ENCODE measurements at regions not wholly inside any gene's neighbourhood (a gene's known extent, or its start where the extent isn't known, plus 50 kb on each side); places are given as distances from the start of the nearest gene placed in this dataset.

- Histone ChIP-seq H2AFZ (replicated peaks; ENCODE audit: low read length, poor library complexity) (no peak overlapping the region), H4K91ac (ENCODE audit: insufficient read depth, low read depth, low read length) (no peak overlapping the region), H3K56ac (ENCODE audit: extremely low read depth, insufficient read depth, low read length) (no peak overlapping the region), H2BK5ac (ENCODE audit: low read depth, low read length, poor library complexity, severe bottlenecking) (no peak overlapping the region), H3K9me1 (ENCODE audit: insufficient read depth, low read length) (no peaks in the 10 kb centered on the region), H3K4me2 (ENCODE audit: low read depth, low read length) (no peak overlapping the region), H3K36me3 (ENCODE audit: control insufficient read depth, insufficient read depth, low read length) (no peaks in the 10 kb centered on the region), H3K4me1 (ENCODE audit: control insufficient read depth, insufficient read depth, low read length) (no peaks in the 10 kb centered on the region), H2AK9ac (replicated peaks; ENCODE audit: low read depth, low read length, poor library complexity) (no peak overlapping the region), H3K27ac (ENCODE audit: insufficient read depth, low read length) (no peak overlapping the region), H2BK15ac (ENCODE audit: low read depth, low read length) (no peak overlapping the region), H3K9me3 (ENCODE audit: control insufficient read depth, insufficient read depth, low read length) (no peaks in the 10 kb centered on the region), H2AK5ac (ENCODE audit: low read depth, low read length) (no peak overlapping the region), H3K18ac (ENCODE audit: low read depth, low read length) (no peak overlapping the region), H2BK20ac (ENCODE audit: low read depth, low read length) (no peak overlapping the region), H3K9ac (ENCODE audit: low read depth, low read length) (no peak overlapping the region), H3K4me3 (ENCODE audit: insufficient read depth, low read depth, low read length) (no peak overlapping the region), H4K8ac (ENCODE audit: low read depth in 2 of 2, low read length in 2 of 2) (no peak overlapping the region), H4K5ac (ENCODE audit: low read depth, low read length) (no peak overlapping the region), H3K23ac (ENCODE audit: low read depth, low read length) (no peak overlapping the region), H3K14ac (replicated peaks; ENCODE audit: low read depth, low read length) (no peak overlapping the region), H3K79me1 (ENCODE audit: low read depth in 1 of 2, low read length in 2 of 2) (no peaks in the 10 kb centered on the region), H3K27me3 (ENCODE audit: control insufficient read depth, insufficient read depth, low read length) (no peaks in the 10 kb centered on the region), H4K20me1 (ENCODE audit: insufficient read depth, low read length) (no peaks in the 10 kb centered on the region), H3K4ac (ENCODE audit: low read depth, low read length) (no peak overlapping the region), H2BK120ac (ENCODE audit: low read depth, low read length) (no peak overlapping the region)
- in situ Hi-C loops (cut with MboI; ENCODE audit: low sequenced_read_pairs) (no loop called here), intact Hi-C loops (cut with micrococcal nuclease) (no loop called here), dilution Hi-C loops (cut with HindIII; ENCODE audit: low sequenced_read_pairs, unreplicated experiment) (no loop called here)
- POLR2A ChIA-PET (ENCODE audit: unreplicated experiment) = no interaction called here
- TF ChIP-seq CHD1 (IDR thresholded peaks at IDR 0.05; ENCODE audit: low read depth, low read length) (no peak), RCOR1 (IDR thresholded peaks at IDR 0.05; ENCODE audit: insufficient replicate concordance, low read length) (no peak), BHLHE40 (IDR thresholded peaks at IDR 0.05; ENCODE audit: low read depth, low read length) (no peak), NFE2L2 (IDR thresholded peaks at IDR 0.05; ENCODE audit: low read depth, low read length) (no peak), MXI1 (IDR thresholded peaks at IDR 0.05; ENCODE audit: borderline replicate concordance, low read depth, low read length) (no peak), USF2 (IDR thresholded peaks at IDR 0.05; ENCODE audit: low read depth, low read length) (no peak), ELK1 (IDR thresholded peaks at IDR 0.05; ENCODE audit: borderline replicate concordance, low read depth, low read length) (no peak), MAZ (IDR thresholded peaks at IDR 0.05; ENCODE audit: borderline replicate concordance, low read depth, low read length) (no peak), MAFK (IDR thresholded peaks at IDR 0.05; ENCODE audit: low read depth, low read length) (no peak), RFX5 (IDR thresholded peaks at IDR 0.05; ENCODE audit: low read depth, low read length) (no peak), SMC3 (IDR thresholded peaks at IDR 0.05; ENCODE audit: low read depth, low read length) (no peak), CEBPB (IDR thresholded peaks at IDR 0.05; ENCODE audit: low read depth, low read length) (no peak), RAD21 (IDR thresholded peaks at IDR 0.05; ENCODE audit: low read length) (no peak)
- DNase-seq (no peak), ATAC-seq (ENCODE audit: low read depth) (no peak)
- no CpG with 5 or more reads among the region's 2 CpGs for WGBS, 2 experiments (ENCODE audit: extremely low coverage in 2 of 2, insufficient read length in 1 of 2)
- BruUV-seq (replicated peaks) = no TSS peak
- CTCF ChIA-PET = no interaction called here
These were observed 302.6 kb upstream of the MANEA start for GRCh38 chr6:95274686-95275235.

Data from IMR-90 (cell line).